Stimulated activated CD4-positive, alpha-beta T cell treated with anti-CD3 and anti-CD28 coated beads, Interleukin-12 subunit alpha, Interleukin-12 subunit beta, amount 100 ng/mL, for 48 hours (primary cell): ENCODE measurements at regions not wholly inside any gene's neighbourhood (a gene's known extent, or its start where the extent isn't known, plus 50 kb on each side); places are given as distances from the start of the nearest gene placed in this dataset.
"Not testable (repeated sequence)": the region's sequence is repeated elsewhere in the genome, so short reads cannot be mapped to it uniquely, and the experiment has no call there.

Experiments used
- DNase-seq, 3 donors: peaks; one replicate each; pipeline ENCODE4 v3.0.0-alpha.2; 2020; ENCODE audit warnings: low read depth in 2 of 3, low spot score in 1 of 3

DNA sequence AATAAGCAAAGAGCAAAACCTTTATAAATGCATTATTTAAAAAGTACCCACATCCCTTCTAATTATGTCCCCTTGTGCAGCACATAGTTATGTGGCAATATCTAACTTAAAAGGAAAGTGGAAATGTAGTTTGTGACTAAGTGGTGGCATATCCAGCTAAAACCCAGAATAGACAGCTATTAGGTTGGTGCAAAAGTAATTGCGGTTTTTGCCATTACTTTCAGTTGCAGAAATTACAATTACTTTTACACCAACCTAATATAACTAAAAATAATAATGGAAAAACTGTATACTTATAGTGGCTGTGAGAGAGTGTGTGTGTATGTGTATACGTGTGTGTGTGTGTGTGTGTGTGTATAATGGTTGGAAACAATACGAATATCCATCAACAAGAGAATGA is 1108.1 kb upstream of the CNTN5 start:
- DNase-seq: no peak

DNA sequence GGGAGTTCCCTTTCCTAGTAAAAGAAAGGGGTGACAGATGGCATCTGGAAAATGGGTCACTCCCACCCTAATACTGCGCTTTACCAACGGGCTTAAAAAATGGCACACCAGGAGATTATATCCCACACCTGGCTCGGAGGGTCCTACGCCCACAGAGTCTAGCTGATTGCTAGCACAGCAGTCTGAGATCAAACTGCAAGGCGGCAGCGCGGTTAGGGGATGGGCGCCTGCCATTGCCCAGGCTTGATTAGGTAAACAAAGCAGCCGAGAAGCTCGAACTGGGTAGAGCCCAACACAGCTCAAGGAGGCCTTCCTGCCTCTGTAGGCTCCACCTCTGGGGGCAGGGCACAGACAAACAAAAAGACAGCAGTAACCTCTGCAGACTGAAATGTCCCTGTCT is 1097.8 kb upstream of the CNTN5 start:
- DNase-seq: not testable (repeated sequence)

DNA sequence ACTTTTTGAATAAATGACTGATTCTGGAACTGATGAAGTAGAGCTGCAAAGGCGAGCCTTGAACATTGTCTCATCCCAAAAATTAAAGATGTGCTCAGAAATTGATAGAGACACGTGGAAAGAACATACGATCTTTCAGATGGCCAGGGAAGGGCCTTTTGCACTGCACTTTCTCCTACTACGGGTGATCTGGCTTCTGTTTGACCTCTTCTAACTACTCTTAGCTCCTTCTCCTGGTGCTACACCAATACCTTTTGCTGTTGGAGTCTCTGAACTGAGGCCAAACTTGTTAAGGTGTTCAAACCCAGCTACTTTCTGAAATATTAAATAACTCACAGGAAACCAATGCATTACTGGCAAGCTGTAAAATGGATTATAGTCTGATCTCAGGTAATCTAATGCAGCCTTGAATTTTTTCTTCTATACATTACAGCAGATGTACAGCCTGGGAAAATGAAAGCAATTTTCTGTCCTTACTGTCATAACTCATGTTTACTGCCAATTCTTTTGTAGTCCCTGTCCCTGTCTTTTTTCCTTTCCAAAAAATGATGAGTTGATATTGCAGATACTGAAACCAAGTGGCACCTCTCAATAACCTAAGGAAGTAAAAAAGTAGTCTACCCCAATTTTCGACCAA is 1086.1 kb upstream of the CNTN5 start:
- DNase-seq: no peak

DNA sequence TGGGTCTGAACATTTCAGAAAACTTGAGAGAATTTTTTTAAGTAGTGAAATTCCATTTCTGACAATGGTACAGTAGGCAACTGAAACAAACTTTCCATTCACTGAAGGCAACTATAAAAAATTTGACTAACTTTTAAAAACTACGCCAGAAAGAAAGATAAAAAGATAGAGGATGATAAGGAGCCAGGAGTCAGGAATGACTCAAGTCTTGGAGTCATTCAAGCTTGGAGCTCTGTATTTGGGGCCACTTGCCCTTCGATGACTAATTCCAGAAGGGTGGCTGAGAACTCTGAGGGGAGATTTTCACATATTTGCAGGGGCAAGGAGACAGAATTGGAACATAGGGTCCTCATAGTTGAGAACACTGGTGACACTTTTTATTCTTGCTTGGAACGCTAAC is 1083.2 kb upstream of the CNTN5 start:
- DNase-seq: no peak

DNA sequence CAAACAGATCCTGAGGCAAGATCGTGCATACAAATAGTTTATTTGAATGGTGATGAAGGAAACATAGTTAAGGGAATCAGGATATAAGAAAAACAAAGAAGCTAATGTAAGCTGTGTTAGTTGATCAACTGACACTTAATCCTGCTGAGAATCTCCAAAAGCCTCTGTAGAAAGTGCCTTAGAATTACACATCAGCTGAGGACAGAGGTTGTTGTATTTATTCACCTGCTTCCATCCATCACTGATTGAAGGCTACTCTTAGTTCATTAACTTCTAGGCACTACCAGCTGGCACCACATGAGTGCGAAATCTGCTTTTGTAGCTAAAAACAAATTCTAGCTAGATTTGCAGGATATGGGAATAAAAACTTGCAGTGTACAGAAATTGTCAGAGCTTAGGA is 1082.0 kb upstream of the CNTN5 start:
- no peak for DNase-seq

DNA sequence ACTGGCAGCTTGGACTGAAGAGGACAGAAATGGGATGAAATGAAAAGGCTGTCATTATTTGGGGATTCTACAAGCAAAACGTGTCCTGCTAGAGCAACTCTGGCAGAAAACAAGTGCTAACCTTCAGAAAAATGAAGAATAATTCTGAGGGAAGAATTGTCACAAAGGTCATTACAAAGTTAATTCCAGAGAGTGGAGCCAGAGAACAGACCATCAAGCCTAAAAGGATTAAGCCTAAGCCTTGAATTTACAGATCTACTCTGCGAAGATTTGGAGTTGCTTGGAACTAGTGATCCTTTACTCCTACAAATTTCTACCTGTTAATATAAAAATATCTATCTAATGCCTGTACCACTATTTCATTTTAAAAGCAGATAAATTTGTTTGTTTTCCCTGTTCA is 1077.3 kb upstream of the CNTN5 start:
- no peak for DNase-seq

DNA sequence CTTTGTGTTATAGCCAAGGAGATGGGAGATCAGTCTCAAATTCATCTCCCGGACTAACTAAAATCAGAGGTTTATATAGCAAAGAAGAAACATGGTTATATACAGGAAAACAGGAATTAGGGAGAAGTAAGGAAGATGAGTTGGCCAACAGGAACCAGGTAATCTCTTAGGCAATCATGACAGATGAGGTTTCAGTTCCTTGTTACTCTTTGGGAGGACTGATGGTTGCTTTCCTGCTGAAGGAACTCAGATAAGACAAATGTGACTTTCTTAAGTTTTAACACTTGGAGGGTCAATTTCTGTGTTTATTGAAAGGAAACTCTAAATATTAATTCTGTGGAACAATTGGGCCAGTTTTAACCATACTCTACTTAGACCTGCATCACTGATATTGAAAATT is 1072.0 kb upstream of the CNTN5 start:
- no peak for DNase-seq

DNA sequence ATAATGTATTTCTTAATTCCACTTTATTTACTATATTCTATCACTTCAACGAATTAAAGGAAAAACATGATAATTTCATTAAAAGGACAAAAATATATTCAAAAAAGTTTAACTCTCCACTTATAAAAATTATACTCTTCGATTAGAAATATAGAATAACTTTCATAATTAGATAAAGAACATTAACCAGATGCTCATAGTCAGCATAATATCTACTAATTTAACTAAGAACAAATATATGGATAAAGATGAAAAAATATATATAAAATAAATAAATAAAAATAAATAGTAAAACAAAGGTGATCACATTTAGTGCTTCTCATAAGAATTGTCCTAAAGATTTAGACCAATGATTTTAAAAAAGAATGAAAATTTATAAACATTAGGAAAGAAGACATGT is 1065.2 kb upstream of the CNTN5 start:
- no peak for DNase-seq

DNA sequence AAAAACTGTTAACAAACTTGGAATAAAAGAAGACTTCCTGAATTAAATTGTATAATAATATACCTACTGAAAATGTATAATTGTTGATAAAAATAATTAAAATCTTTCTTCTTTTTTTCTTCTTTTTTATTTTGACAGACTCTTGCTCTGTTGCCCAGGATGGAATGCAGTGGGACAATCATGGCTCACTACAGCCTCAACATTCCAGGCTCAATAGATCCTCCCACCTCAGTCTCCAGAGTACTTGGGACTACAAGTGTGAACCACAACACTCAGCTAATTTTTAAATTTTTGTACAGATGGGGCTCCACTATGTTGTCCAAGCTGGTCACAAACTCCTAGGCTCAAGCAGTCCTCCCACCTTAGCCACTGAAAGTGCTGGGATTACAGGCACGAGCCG is 1063.8 kb upstream of the CNTN5 start:
- no peak for DNase-seq

DNA sequence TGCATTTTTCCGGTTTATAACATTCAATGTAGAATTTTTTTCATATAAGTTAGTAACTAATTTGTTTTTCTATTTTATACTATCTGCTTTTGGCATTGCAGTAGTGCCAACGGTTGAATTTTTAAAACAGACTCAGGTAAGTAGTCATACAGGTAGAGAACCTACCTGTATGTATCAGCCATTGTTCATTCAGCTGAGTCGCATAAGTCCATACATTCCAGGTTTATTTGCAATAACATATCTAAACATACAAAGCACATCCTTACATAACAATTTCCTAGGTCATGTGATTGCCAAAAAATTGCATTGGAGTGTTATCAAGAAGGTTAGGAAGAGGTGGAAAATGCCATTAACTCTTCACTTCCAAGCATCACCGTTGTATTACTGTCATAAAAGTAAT is 1059.3 kb upstream of the CNTN5 start:
- DNase-seq: no peak

DNA sequence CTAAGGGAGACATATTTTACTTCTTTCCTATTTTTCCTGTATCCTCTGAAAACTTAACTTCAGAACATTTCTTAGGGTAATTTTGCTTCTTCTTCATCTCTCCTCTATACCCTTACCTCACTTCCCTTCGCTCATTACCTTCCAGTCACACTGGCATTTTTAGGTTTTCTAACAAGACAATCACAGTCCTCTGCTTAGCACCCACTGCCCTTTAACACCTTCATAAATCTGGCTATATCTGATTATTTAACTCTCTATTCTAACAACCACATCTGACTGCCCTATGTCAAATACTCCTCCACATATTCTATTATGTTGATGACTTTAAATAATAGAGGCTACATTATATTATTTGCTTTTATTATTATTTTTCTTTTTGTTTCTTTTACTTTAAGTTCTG is 1058.0 kb upstream of the CNTN5 start:
- DNase-seq: no peak

DNA sequence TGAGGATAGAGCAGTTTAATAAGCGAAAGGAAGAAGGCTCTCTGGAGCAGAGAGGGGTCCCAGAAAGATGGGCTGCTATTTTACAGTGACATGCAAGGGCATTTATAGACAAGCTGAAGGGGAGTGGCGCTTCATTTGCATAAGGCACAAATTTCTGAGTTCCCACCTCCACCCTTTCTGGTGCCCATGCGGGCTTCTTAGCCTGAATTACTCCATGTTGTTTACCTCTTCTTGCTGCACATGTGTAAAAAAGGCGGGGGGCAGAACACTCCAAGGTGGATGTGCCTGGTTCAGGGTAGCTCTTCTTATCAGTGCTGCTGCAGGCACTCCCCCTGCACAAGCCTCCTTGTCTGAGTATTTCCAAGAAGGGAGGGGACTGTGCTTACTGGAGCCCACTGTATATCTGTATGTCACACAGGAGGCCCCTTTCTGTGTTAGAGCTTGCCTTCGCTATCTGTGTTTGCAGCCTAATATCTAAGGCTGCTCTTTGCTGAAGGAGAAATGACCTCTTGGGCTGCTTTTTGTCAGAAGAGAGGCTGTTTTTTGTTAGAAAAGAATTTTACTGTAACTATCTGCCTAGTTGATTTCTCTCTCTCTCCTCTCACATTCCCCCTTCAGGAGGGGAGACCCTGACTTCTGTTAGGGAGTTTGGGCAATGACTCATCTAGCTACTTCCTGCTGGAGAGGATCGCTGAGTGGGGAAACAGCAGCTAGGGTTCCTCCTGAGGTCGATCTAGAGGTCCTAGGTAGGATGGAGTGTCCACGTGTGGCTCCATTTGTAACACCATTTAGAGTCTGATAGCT is 1057.0 kb upstream of the CNTN5 start:
- DNase-seq: no peak

DNA sequence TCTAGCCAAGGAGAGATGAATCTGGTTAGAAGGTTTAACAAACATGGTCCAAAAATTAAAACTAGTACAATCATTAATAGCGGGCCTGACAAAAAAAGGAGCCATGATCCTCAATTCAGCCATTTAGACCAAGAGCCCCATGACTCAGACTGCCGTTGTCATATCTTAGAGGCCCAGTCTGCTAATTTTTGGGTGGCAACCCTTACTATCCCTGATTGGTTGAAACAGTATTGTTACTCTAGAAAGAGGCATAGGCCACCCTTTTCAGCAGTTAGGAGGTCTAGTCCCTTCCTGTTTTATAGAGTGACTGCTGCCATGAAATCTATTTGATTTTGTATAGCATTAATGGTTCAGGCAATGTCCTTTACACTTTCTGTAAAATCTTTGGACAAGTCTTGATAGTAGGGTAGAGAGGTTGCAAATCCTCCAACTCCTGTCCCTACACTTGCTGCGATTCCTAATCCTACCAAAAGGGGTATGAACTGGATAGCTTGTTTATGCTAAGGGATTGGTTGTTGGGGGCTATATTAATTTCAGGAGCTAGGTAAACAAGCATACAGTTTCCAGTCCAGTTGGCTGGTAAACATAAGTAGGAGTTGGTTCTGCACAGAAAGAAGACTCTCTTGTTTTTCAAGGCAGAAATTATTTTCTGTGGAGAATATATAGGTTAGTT is 1056.3 kb upstream of the CNTN5 start:
- DNase-seq: no peak

DNA sequence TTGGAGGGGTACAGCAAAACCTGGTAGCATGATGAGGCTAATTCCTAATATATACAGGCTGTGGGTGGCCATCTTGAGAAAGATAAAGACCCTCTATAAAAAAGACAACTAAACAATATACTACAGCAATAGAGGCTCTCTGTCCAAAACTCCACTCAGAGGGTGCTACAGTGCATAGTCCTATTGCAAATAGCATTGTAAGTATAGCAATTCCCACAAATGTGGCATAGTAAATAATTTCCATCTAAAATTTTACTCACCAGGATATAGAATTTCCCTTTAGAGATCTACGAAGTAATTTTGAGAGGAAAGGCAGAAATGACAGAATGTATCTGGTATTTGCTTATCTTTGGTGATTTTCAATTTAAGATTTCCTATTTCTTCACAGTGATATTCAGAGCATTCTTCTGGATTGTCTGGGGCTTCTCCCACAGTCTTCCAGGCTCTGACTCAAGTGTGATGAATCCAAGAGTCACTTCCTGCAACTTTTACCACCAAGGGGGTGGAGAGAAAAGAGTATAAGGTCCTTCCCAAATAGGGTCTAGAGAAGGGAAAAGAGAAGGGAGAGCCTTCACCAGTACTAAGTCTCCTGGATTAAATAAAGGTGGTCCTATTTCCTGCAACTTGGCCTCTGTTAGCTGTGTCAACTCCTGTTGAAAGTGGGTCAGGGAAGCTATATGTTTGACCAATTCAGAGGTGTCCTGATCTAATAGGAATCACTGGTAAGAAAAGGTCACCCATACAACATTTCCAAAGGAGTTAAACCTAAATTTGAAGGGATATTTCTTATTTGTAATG is 1054.7 kb upstream of the CNTN5 start:
- no peak for DNase-seq

DNA sequence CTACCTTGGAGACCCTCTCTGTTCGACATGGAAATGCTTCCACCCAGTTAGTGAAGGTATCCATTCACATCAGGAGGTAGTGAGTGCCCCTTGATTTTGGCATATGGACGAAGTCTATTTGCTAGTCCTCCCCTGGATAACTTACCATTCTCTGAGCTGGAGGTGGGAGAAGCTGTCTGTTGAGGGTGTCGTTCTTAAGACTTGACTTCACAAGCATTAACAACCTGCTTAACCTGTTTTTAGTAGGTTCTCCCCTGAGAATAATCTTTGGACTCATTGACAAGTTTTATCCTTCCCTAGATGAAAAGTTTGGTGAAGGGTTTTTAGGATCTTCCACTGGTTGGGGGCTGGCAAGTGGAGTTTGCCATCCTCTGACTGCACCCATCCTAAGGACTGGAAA is 1053.8 kb upstream of the CNTN5 start:
- no peak for DNase-seq

DNA sequence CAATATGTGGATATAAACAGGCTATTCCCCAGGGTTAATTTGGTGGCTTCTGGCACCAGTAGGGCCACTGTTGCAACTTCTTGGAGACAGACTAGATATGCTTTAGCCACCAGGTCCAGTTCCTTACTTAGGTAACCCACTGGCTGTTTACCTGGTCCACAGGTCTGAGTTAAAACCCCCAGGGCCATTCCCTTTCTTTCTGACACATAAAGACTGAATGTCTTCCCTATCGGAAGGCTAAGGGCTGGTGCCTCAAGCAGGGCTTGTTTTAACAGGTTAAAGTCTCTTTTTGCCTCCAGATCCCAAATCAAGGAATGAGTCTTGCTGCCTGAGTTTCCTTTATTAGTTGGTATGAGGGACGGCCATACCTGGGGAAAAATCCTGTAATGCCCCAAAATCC is 1052.7 kb upstream of the CNTN5 start:
- DNase-seq: no peak

DNA sequence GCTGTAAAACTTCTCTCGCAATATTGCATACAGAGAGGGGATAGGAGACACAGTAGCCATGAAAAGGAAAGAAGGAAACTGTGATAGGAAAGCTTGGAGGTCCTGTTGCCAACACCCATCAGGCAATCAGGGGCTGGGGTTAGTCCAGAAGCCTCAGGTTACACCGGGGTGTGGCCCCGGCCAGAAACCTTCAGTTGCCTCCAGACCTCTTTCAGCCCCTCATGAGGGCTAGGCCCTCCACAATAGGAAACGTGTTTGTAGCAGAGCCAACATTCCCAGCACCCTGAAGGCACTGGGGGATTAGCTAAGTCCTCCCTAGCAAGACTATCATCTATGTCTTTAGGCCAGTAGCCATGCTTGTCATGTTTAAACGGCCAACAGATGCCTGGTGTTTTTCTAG is 1048.0 kb upstream of the CNTN5 start:
- DNase-seq: no peak

DNA sequence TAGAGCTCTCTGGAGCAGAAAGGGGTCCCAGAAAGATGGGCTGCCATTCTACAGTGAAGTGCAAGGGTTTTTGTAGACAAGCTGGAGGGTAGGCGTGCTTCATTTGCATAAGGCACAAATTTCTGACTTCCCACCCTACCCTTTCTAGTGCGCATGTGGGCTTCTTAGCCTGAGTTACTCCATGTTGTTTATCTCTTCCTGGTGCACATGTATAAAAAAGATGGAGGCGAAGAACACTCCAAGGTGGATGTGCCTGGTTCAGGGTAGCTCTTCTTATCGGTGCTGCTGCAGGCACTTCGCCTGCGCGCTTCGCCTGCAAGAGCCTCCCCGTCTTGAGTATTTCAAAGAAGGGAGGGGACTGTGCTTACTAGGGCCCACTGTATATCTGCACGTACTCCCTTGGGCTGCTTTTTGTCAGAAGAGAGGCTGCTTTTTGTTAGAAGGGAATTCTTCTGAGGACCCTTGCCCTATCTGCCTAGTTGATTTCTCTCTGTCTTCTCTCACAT is 1047.3 kb upstream of the CNTN5 start:
- no peak for DNase-seq

DNA sequence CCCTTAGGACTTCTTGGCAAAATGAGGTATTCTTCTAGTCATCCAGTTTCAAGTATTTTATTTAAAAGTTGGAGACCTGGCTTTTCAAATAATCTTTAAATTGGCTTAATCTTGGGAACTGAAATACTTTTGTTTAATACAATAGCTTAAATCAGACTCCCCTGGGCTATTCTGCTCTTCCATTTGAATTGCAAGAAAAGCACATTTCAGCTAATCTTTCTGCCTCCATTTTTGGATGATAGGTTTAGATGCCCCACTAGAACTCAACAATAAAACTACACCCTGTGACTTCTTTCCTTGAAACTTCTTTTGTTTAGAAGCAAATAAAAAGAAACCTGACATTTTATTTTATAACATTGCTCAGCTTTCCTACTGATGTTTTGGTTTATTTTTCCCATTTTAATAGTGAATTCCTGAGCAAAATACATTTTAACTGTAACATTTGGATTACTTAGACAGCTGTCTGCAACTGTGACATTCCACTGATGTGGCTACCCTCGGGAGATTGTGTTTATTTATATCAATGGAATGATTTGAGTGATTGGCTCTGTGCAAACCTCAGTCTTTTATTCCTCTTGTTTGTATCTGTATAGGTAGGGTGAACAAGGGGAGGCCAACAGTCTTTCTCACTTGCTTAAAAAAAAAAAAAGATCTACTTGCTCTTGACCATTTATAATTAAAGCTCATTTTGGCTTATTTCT is 1045.8 kb upstream of the CNTN5 start:
- no peak for DNase-seq

DNA sequence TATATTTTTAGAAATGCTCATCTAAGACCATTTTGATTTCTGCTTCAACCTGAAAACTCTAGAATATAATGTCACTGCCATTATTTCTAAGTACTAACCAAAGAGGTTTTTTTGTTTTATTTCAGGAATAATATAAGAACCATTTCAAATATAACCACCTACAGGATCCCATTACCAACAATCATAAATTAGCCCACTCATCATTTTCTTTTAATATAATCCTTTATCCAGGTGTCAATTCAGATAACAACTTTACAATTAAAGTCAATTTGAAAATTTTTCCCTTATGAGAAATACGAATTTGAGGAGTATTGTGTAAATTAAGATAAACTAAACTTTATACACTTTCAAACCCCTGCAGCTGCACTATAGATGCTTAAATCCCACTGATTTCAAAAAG is 1043.0 kb upstream of the CNTN5 start:
- no peak for DNase-seq

DNA sequence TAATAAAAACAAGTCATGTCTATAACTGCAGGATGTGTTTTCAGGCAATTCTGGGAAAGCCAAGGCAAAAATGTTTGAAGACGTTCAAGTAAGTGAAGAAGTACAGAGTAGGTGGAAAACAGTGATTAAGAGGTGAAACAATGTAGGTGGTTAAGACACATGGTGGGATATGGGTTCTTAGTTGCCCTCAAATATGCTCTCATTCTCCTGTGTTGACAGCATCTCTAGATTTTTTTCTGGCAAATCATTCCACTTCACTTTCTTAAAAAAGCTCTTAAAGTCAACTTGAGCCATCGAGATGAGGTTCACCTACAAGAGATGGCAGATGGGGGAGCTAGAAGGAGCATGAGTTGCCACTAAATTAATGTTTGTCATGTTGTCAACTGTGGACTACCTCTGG is 1041.0 kb upstream of the CNTN5 start:
- no peak for DNase-seq
